Hepatocyte (in vitro differentiated cells): ENCODE measurements at regions not wholly inside any gene's neighbourhood (a gene's known extent, or its start where the extent isn't known, plus 50 kb on each side); places are given as distances from the start of the nearest gene placed in this dataset.

Experiments
- DNase-seq: peaks from one replicate; pipeline ENCODE4 v3.0.0-alpha.2; 2016; ENCODE audit warnings: low spot score
- H2AFZ ChIP-seq: fragments of 200-600 bp; sonication (generic); 2 replicates; pipeline ENCODE4 v1.6.0; 2016; ENCODE audit warnings: antibody characterized with exemption, mild to moderate bottlenecking
- H3K27ac ChIP-seq: fragments of 200-600 bp; sonication (generic); 2 replicates; pipeline ENCODE4 v1.5.1; 2016; ENCODE audit warnings: mild to moderate bottlenecking
- H3K27me3 ChIP-seq: fragments of 200-600 bp; sonication (generic); 2 replicates; pipeline ENCODE4 v1.6.1; 2016
- H3K36me3 ChIP-seq: fragments of 200-600 bp; sonication (generic); replicated peaks from 2 replicates; pipeline ENCODE4 v1.5.1; 2016; ENCODE audit warnings: low read depth; ENCODE audit not compliant: insufficient read depth
- H3K4me1 ChIP-seq: fragments of 200-600 bp; sonication (generic); 2 replicates; pipeline ENCODE4 v1.5.1; 2016; ENCODE audit warnings: mild to moderate bottlenecking, moderate library complexity; ENCODE audit not compliant: insufficient read depth
- H3K4me2 ChIP-seq: fragments of 200-600 bp; sonication (generic); 2 replicates; pipeline ENCODE4 v1.6.0; 2016
- H3K4me3 ChIP-seq: fragments of 200-600 bp; sonication (generic); 2 replicates; pipeline ENCODE4 v1.5.1; 2016; ENCODE audit warnings: mild to moderate bottlenecking
- H3K79me2 ChIP-seq: fragments of 200-600 bp; sonication (generic); 2 replicates; pipeline ENCODE4 v1.6.0; 2017; ENCODE audit warnings: mild to moderate bottlenecking
- H3K9me2 ChIP-seq: fragments of 200-600 bp; sonication (generic); replicated peaks from 2 replicates; pipeline ENCODE4 v1.6.0; 2017; ENCODE audit warnings: mild to moderate bottlenecking; ENCODE audit not compliant: insufficient read depth
- H3K9me3 ChIP-seq: fragments of 200-600 bp; sonication (generic); 2 replicates; pipeline ENCODE4 v1.5.1; 2016; ENCODE audit warnings: low read depth, mild to moderate bottlenecking
- H4K20me1 ChIP-seq: fragments of 200-600 bp; sonication (generic); 2 replicates; pipeline ENCODE4 v1.6.0; 2016; ENCODE audit warnings: mild to moderate bottlenecking; ENCODE audit not compliant: insufficient read depth, poor library complexity, severe bottlenecking
- CTCF ChIP-seq: fragments of 200-600 bp; sonication (generic); IDR thresholded peaks from 2 replicates; pipeline ENCODE4 v1.5.1; 2016; ENCODE audit warnings: antibody characterized with exemption, mild to moderate bottlenecking; ENCODE audit not compliant: poor library complexity
- EZH2 ChIP-seq: fragments of 200-600 bp; sonication (generic); IDR thresholded peaks from 2 replicates; pipeline ENCODE4 v1.6.1; 2016; ENCODE audit warnings: antibody characterized with exemption, mild to moderate bottlenecking, borderline replicate concordance
- EZH2phosphoT487 ChIP-seq: fragments of 200-600 bp; sonication (generic); IDR thresholded peaks from one replicate; pipeline ENCODE4 v1.6.1; 2018; ENCODE audit warnings: antibody characterized with exemption, mild to moderate bottlenecking, low read depth, moderate library complexity; ENCODE audit not compliant: unreplicated experiment, severe bottlenecking
- WGBS: methylation state at CpG from one replicate; pipeline ENCODE4 v1.1.6; 2016; ENCODE audit warnings: low lambda C conversion rate; ENCODE audit errors: missing lambda C conversion rate; 5-methylcytosine and 5-hydroxymethylcytosine counted together

- 80% methylated on average over 3 of the region's 3 CpGs for WGBS
- TF ChIP-seq EZH2phosphoT487 (no peak), EZH2 (no peak)
- no peaks in the 10 kb centered on the region for H4K20me1 ChIP-seq
Observed at GRCh38 chrX:148380107-148380506, 120.3 kb upstream of the AFF2 start.

GRCh38 chrX:148380650-148381561, 119.5 kb upstream of the AFF2 start:
- Histone ChIP-seq H3K9me2 (no peaks in the 10 kb centered on the region), H3K79me2 (no peaks in the 10 kb centered on the region), H3K4me3 (no peak overlapping the region), H4K20me1 (no peaks in the 10 kb centered on the region), H3K36me3 (no peaks in the 10 kb centered on the region), H3K4me2 (peak overlapping the region; percentile 21), H3K9me3 (no peaks in the 10 kb centered on the region), H3K27ac (peak overlapping the region; percentile 43), H2AFZ (no peak overlapping the region), H3K27me3 (no peaks in the 10 kb centered on the region), H3K4me1 (no peaks in the 10 kb centered on the region)
- no peak for TF ChIP-seq EZH2
- TF ChIP-seq EZH2phosphoT487: no peak
- TF ChIP-seq CTCF: no peak
- DNase-seq: peak; percentile 19
- WGBS: 54% methylated on average over 9 of the region's 9 CpGs

More at GRCh38 chrX:148380107-148380506, 120.3 kb upstream of the AFF2 start:
- no peaks in the 10 kb centered on the region for H3K79me2 ChIP-seq
- H3K4me2 ChIP-seq: no peak overlapping the region
- H3K9me3 ChIP-seq: peaks cover 2% of the 10 kb centered on the region
- no peak overlapping the region for H2AFZ ChIP-seq
- H3K27ac ChIP-seq: no peak overlapping the region
- no peaks in the 10 kb centered on the region for H3K27me3 ChIP-seq
- no peak for DNase-seq
- H3K36me3 ChIP-seq: no peaks in the 10 kb centered on the region
- H3K9me2 ChIP-seq: no peaks in the 10 kb centered on the region
- H3K4me3 ChIP-seq: no peak overlapping the region
- no peaks in the 10 kb centered on the region for H3K4me1 ChIP-seq

- no peak overlapping the region for H3K4me3 ChIP-seq
- no peaks in the 10 kb centered on the region for H3K36me3 ChIP-seq
- no peak for TF ChIP-seq EZH2phosphoT487
- TF ChIP-seq EZH2: no peak
- no peak for TF ChIP-seq CTCF
- no peaks in the 10 kb centered on the region for H3K27me3 ChIP-seq
- no peaks in the 10 kb centered on the region for H3K9me3 ChIP-seq
- H3K9me2 ChIP-seq: no peaks in the 10 kb centered on the region
- H4K20me1 ChIP-seq: no peaks in the 10 kb centered on the region
- DNase-seq: no peak
- peak overlapping the region; percentile 21 for H3K4me2 ChIP-seq
- no peaks in the 10 kb centered on the region for H3K4me1 ChIP-seq
- no peaks in the 10 kb centered on the region for H3K79me2 ChIP-seq
- H3K27ac ChIP-seq: peak overlapping the region; percentile 43
- no peak overlapping the region for H2AFZ ChIP-seq
- 84% methylated on average over 2 of the region's 2 CpGs for WGBS
Observed at GRCh38 chrX:148381603-148382002, 118.8 kb upstream of the AFF2 start.

- Histone ChIP-seq H3K9me3 (no peaks in the 10 kb centered on the region), H3K4me2 (no peak overlapping the region), H3K4me1 (no peaks in the 10 kb centered on the region), H3K27ac (no peak overlapping the region), H3K27me3 (no peaks in the 10 kb centered on the region), H2AFZ (no peak overlapping the region), H3K36me3 (no peaks in the 10 kb centered on the region), H3K9me2 (no peaks in the 10 kb centered on the region), H3K79me2 (no peaks in the 10 kb centered on the region), H4K20me1 (no peaks in the 10 kb centered on the region), H3K4me3 (no peak overlapping the region)
- TF ChIP-seq EZH2phosphoT487: no peak
- no peak for TF ChIP-seq EZH2
- TF ChIP-seq CTCF: no peak
- no peak for DNase-seq
- 22% methylated on average over 2 of the region's 2 CpGs for WGBS
Observed at GRCh38 chrX:148382983-148383382, 117.4 kb upstream of the AFF2 start.
